Bronchial epithelial cell (primary cell): ENCODE measurements at regions not wholly inside any gene's neighbourhood (a gene's known extent, or its start where the extent isn't known, plus 50 kb on each side); places are given as distances from the start of the nearest gene placed in this dataset.

Experiments
- DNase-seq: peaks from one replicate; pipeline ENCODE4 v3.0.0-alpha.2; 2010; ENCODE audit warnings: low read depth
- FAIRE-seq: peaks from 2 replicates; lab custom pipeline; 2011; peaks lifted over from hg19 to GRCh38; lab: Jason Lieb, UNC
- H3K27me3 ChIP-seq: 2 replicates; pipeline ENCODE4 v1.5.1; 2011; ENCODE audit warnings: low read length; ENCODE audit not compliant: control insufficient read depth, insufficient read depth
- H3K36me3 ChIP-seq: 2 replicates; pipeline ENCODE4 v1.5.1; 2011; ENCODE audit warnings: low read length; ENCODE audit not compliant: control insufficient read depth, insufficient read depth
- H3K4me3 ChIP-seq: 2 replicates; pipeline ENCODE4 v1.5.1; 2011; ENCODE audit warnings: mild to moderate bottlenecking, low read depth, low read length, control low read depth
- CTCF ChIP-seq: IDR thresholded peaks from 2 replicates; pipeline ENCODE4 v1.5.1; 2011; ENCODE audit warnings: mild to moderate bottlenecking, moderate library complexity, low read length, control low read depth, inconsistent platforms; ENCODE audit not compliant: insufficient read depth, severe bottlenecking

- no peak for TF ChIP-seq CTCF
- H3K4me3 ChIP-seq: no peak overlapping the region
- no peaks in the 10 kb centered on the region for H3K27me3 ChIP-seq
- FAIRE-seq: no peak
- DNase-seq: peak; percentile 43
- H3K36me3 ChIP-seq: no peaks in the 10 kb centered on the region
These were observed 982.3 kb upstream of the DDX18 start for GRCh38 chr2:116832148-116832547.

- TF ChIP-seq CTCF: no peak
- H3K27me3 ChIP-seq: no peaks in the 10 kb centered on the region
- no peak for FAIRE-seq
- no peak for DNase-seq
- no peak overlapping the region for H3K4me3 ChIP-seq
- no peaks in the 10 kb centered on the region for H3K36me3 ChIP-seq
These were observed 981.4 kb upstream of the DDX18 start for GRCh38 chr2:116833052-116833451.

GRCh38 chr2:116842164-116842563 is 972.3 kb upstream of the DDX18 start:
- no peak for FAIRE-seq
- no peaks in the 10 kb centered on the region for H3K27me3 ChIP-seq
- no peaks in the 10 kb centered on the region for H3K36me3 ChIP-seq
- no peak for TF ChIP-seq CTCF
- no peak for DNase-seq
- H3K4me3 ChIP-seq: no peak overlapping the region

- Histone ChIP-seq H3K4me3 (no peak overlapping the region), H3K36me3 (no peaks in the 10 kb centered on the region), H3K27me3 (no peaks in the 10 kb centered on the region)
- TF ChIP-seq CTCF: no peak
- FAIRE-seq (no peak), DNase-seq (no peak)
These were observed 954.8 kb upstream of the DDX18 start for GRCh38 chr2:116859708-116860107.

- no peak for TF ChIP-seq CTCF
- Histone ChIP-seq H3K36me3 (no peaks in the 10 kb centered on the region), H3K27me3 (no peaks in the 10 kb centered on the region), H3K4me3 (no peak overlapping the region)
- FAIRE-seq (no peak), DNase-seq (no peak)
These were observed 940.5 kb upstream of the DDX18 start for GRCh38 chr2:116874021-116874420.

- H3K27me3 ChIP-seq: no peaks in the 10 kb centered on the region
- FAIRE-seq: no peak
- no peak for DNase-seq
- TF ChIP-seq CTCF: no peak
- no peaks in the 10 kb centered on the region for H3K36me3 ChIP-seq
- H3K4me3 ChIP-seq: no peak overlapping the region
These were observed 937.2 kb upstream of the DDX18 start for GRCh38 chr2:116877274-116877673.
